Ovary (tissue), 7 donors: ENCODE measurements at regions not wholly inside any gene's neighbourhood (a gene's known extent, or its start where the extent isn't known, plus 50 kb on each side); places are given as distances from the start of the nearest gene placed in this dataset.

Experiments
- DNase-seq, 5 donors: peaks; one replicate each; pipeline ENCODE4 v3.0.0-alpha.2; 2019 to 2020
- H3K27ac ChIP-seq, 2 donors: fragments of 200-600 bp; one replicate each; pipeline versions ENCODE4 v1.5.1 to v1.8.0; 2019 to 2022
- H3K27me3 ChIP-seq: fragments of 200-600 bp; one replicate; pipeline ENCODE4 v1.8.0; 2022
- H3K36me3 ChIP-seq: fragments of 200-600 bp; sonication (generic); one replicate; pipeline ENCODE4 v1.5.1; 2019
- H3K4me1 ChIP-seq: one replicate; pipeline ENCODE4 v1.8.1; 2013; ENCODE audit warnings: mild to moderate bottlenecking, moderate library complexity; ENCODE audit not compliant: insufficient read depth
- H3K4me3 ChIP-seq: fragments of 200-600 bp; sonication (generic); one replicate; pipeline ENCODE4 v1.5.1; 2017
- H3K9me3 ChIP-seq, 2 donors: fragments of 200-600 bp in 1 of 2; sonication (generic) in 1 of 2; one replicate each; pipeline versions ENCODE4 v1.5.1 to v1.8.1; 2013 to 2019; ENCODE audit warnings: mild to moderate bottlenecking in 1 of 2, moderate library complexity in 1 of 2
- EP300 ChIP-seq: sonication (generic); formaldehyde crosslinking; IDR thresholded peaks from one replicate; pipeline ENCODE4 v1.6.1; 2017; ENCODE audit warnings: antibody characterized with exemption
- POLR2A ChIP-seq: fragments of 450-650 bp; IDR thresholded peaks from one replicate; pipeline ENCODE4 v1.6.1; 2017; ENCODE audit warnings: antibody characterized with exemption, mild to moderate bottlenecking, moderate library complexity
- WGBS, 3 donors: extraction: QIAGEN DNeasy Blood & Tissue Kit in 1 of 3; methylation state at CpG; one replicate each; pipeline versions ENCODE4 v1.1.5 to v1.1.7; 2013 to 2017; 5-methylcytosine and 5-hydroxymethylcytosine counted together
- intact Hi-C, 4 donors: fragments of 100-400 bp; cut with DNase I; formaldehyde crosslinking; loops; one replicate each; pipeline versions ENCODE4 v1.11.0 to v1.15.1; 2022 to 2023
- TF ChIP-seq, protein P1 (sequence below), 3 donors: fragments of 450-650 bp in 2 of 3; fragments of 200-600 bp in 1 of 3; IDR thresholded peaks; one replicate each; pipeline versions ENCODE4 v1.5.1 to v1.8.0; 2016 to 2022; ENCODE audit warnings: antibody characterized with exemption in 3 of 3, mild to moderate bottlenecking in 1 of 3
- donor health status: DM: no; HTN: no; CAD: no; lungs with moderate emphysema.
- donor health status: DM: no; HTN: no; CAD: no.
- donor health status: Bipolar disorder and iron deficiency.
- donor health status: DM: no; HTN: no; CAD: no.
- donor health status: DM: yes; HTN: yes; CAD: no.

DNA sequence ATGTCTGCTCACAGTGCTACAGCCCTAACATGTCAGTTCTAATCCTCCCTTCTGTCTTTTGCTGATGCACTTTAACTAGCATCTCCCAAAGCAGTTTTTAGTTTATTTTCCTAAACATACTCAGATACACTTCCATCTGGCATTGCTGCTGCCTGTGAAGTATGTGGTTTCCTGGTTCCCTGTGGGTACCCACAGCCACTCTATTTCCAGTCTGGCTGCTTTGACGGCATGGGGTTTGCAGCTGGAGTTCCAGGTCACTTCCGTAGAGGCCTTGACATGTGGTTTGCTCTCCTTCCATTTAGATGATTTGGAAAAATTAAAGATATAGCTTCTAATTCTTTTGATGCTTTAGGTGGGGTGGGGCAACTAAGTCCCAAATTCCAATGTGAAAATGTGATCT, 375.5 kb downstream of the PCDH20 start:
- TF ChIP-seq, protein P1, sequence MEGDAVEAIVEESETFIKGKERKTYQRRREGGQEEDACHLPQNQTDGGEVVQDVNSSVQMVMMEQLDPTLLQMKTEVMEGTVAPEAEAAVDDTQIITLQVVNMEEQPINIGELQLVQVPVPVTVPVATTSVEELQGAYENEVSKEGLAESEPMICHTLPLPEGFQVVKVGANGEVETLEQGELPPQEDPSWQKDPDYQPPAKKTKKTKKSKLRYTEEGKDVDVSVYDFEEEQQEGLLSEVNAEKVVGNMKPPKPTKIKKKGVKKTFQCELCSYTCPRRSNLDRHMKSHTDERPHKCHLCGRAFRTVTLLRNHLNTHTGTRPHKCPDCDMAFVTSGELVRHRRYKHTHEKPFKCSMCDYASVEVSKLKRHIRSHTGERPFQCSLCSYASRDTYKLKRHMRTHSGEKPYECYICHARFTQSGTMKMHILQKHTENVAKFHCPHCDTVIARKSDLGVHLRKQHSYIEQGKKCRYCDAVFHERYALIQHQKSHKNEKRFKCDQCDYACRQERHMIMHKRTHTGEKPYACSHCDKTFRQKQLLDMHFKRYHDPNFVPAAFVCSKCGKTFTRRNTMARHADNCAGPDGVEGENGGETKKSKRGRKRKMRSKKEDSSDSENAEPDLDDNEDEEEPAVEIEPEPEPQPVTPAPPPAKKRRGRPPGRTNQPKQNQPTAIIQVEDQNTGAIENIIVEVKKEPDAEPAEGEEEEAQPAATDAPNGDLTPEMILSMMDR (IDR thresholded peaks at IDR 0.05) = no peak
- no peak for TF ChIP-seq EP300
- TF ChIP-seq POLR2A = no peak
- Histone ChIP-seq H3K4me1 (no peaks in the 10 kb centered on the region), H3K4me3 (no peak overlapping the region), H3K27me3 (peaks cover 3% of the 10 kb centered on the region), H3K27ac (no peak overlapping the region), H3K9me3 (no peaks in the 10 kb centered on the region), H3K36me3 (no peaks in the 10 kb centered on the region)
- WGBS, 3 donors = 16 to 40% (median 23%) methylated on average over 2 of the region's 2 CpGs
- intact Hi-C loops = no loop called here
- DNase-seq = no peak

DNA sequence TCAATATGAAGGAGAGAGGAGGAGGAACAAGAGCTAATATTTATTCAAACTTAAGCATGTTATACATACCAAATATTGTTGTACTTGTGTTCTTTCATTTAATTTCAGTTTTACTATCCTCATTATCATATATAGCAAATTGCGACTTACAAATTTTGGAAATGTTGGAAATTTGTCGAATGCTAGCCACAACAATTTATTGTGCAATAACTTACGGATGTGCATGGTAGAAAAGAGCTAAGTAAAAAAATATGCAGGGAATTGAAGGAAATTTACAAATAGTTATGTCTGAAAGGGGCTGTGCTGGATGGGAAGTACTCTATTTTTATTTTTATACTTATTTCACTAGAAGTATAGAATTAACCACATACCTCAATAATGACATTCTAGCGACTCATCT, 376.3 kb downstream of the PCDH20 start:
- Histone ChIP-seq H3K9me3 (no peaks in the 10 kb centered on the region), H3K36me3 (no peaks in the 10 kb centered on the region), H3K27ac (no peak overlapping the region), H3K4me3 (no peak overlapping the region), H3K27me3 (peaks cover 3% of the 10 kb centered on the region), H3K4me1 (no peaks in the 10 kb centered on the region)
- WGBS, 3 donors = 84 to 86% (median 85%) methylated on average over 4 of the region's 4 CpGs
- intact Hi-C loops = no loop called here
- DNase-seq = no peak
- TF ChIP-seq, protein P1 (IDR thresholded peaks at IDR 0.05) = no peak
- no peak for TF ChIP-seq EP300
- TF ChIP-seq POLR2A = no peak

DNA sequence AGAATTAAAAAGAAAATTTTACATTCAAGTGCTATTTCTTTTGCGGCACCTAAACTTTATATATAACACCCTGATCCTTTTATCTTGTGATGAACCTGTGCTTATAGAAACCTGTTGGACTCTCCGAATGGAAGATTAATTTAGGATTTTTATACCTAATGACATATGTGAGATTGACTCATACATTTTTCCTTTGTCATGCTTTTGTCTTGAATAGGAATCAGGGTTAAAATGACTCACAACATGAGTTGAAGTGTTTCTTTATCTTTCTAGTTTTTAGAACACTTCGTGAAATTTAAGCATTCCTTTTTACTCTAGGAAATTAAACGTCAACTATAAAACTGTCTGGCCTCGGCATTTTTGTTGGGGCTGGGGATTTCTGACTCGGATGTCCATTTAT, 378.9 kb downstream of the PCDH20 start:
- Histone ChIP-seq H3K36me3 (no peaks in the 10 kb centered on the region), H3K27me3 (peaks cover 3% of the 10 kb centered on the region), H3K4me3 (no peak overlapping the region), H3K27ac (no peak overlapping the region), H3K9me3 (no peaks in the 10 kb centered on the region), H3K4me1 (no peaks in the 10 kb centered on the region)
- 59 to 63% (median 62%) methylated on average over 6 of the region's 6 CpGs for WGBS, 3 donors
- intact Hi-C loops = no loop called here
- no peak for DNase-seq
- no peak for TF ChIP-seq EP300
- TF ChIP-seq, protein P1 (IDR thresholded peaks at IDR 0.05) = no peak
- TF ChIP-seq POLR2A = no peak

DNA sequence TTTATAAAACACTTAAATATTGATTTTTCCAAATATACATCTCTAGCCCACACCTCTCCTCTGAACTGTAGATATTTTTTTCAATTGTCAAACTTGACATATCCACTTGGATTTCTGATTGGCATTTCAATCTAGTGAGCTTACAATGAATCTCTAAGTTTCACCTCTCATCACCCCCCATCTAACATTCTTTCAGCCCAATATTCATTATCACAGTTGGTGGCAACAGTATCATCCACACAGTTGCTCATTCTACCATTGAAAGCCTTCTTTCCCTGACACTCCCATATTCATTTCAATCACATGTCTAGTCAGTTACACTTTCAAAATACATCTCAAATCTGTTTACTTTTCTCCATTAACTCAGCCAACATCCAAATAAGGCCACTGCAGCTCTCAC, 385.2 kb downstream of the PCDH20 start:
- H3K36me3 ChIP-seq = no peaks in the 10 kb centered on the region
- H3K4me3 ChIP-seq = no peak overlapping the region
- H3K4me1 ChIP-seq = no peaks in the 10 kb centered on the region
- H3K27ac ChIP-seq = no peak overlapping the region
- intact Hi-C loops = no loop called here
- DNase-seq = no peak
- H3K9me3 ChIP-seq = no peaks in the 10 kb centered on the region
- TF ChIP-seq POLR2A = no peak
- TF ChIP-seq EP300 = no peak
- TF ChIP-seq, protein P1 (IDR thresholded peaks at IDR 0.05) = no peak
- H3K27me3 ChIP-seq = no peaks in the 10 kb centered on the region

DNA sequence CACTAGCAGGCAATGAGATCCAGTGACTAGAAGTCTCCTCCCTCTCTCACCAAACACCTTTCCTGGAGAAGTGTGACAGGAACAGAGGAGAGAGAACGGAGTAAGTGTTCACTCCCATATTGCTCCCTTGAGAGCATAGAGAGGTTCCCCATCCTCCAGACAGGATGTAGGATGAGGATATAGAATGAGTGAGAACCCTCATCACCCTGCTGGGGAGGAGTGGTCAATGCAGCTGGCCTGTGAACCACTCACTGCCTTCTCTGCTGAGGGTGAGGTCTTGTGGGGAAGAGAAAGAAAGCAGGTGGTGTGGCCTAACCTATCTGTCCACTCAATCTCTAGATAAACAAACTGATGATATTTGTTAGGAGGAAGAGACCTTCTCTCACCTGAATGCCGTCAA, 386.6 kb downstream of the PCDH20 start:
- WGBS, 3 donors = 52 to 76% (median 74%) methylated on average over 2 of the region's 2 CpGs
- TF ChIP-seq, protein P1 (IDR thresholded peaks at IDR 0.05) = no peak
- TF ChIP-seq EP300 (no peak), POLR2A (no peak)
- intact Hi-C loops = no loop called here

More for the DNA sequence above, 386.6 kb downstream of the PCDH20 start:
- Histone ChIP-seq H3K27me3 (no peaks in the 10 kb centered on the region), H3K4me1 (no peaks in the 10 kb centered on the region), H3K9me3 (no peaks in the 10 kb centered on the region), H3K36me3 (no peaks in the 10 kb centered on the region), H3K4me3 (no peak overlapping the region), H3K27ac (no peak overlapping the region)
- DNase-seq = no peak
